Neural progenitor cell (in vitro differentiated cells): ENCODE measurements at regions not wholly inside any gene's neighbourhood (a gene's known extent, or its start where the extent isn't known, plus 50 kb on each side); places are given as distances from the start of the nearest gene placed in this dataset.

Experiments used
- DNase-seq: peaks from one replicate; pipeline ENCODE4 v3.0.0-alpha.2; 2016; ENCODE audit warnings: low spot score
- H2AFZ ChIP-seq: fragments of 200-600 bp; sonication (generic); replicated peaks from 2 replicates; pipeline ENCODE4 v1.6.1; 2016; ENCODE audit warnings: antibody characterized with exemption
- H3F3A ChIP-seq: fragments of 200-600 bp; sonication (generic); 2 replicates; pipeline ENCODE4 v1.6.1; 2016; ENCODE audit warnings: antibody characterized with exemption, low read depth
- H3K27ac ChIP-seq: fragments of 200-600 bp; sonication (generic); 2 replicates; pipeline ENCODE4 v1.5.1; 2016; ENCODE audit warnings: mild to moderate bottlenecking
- H3K27me3 ChIP-seq: fragments of 200-600 bp; sonication (generic); 2 replicates; pipeline ENCODE4 v1.6.1; 2016; ENCODE audit warnings: mild to moderate bottlenecking, moderate library complexity
- H3K36me3 ChIP-seq: fragments of 200-600 bp; sonication (generic); 2 replicates; pipeline ENCODE4 v1.5.1; 2016
- H3K4me1 ChIP-seq: fragments of 200-600 bp; sonication (generic); 2 replicates; pipeline ENCODE4 v1.6.1; 2016; ENCODE audit warnings: mixed run types
- H3K4me2 ChIP-seq: fragments of 200-600 bp; sonication (generic); 2 replicates; pipeline ENCODE4 v1.6.1; 2016
- H3K4me3 ChIP-seq: fragments of 200-600 bp; sonication (generic); 2 replicates; pipeline ENCODE4 v1.5.1; 2016
- H3K79me2 ChIP-seq: fragments of 200-600 bp; sonication (generic); 2 replicates; pipeline ENCODE4 v1.6.1; 2016; ENCODE audit warnings: low read depth
- H3K9ac ChIP-seq: fragments of 200-600 bp; sonication (generic); 2 replicates; pipeline ENCODE4 v1.6.1; 2016
- H3K9me3 ChIP-seq: fragments of 200-600 bp; sonication (generic); 2 replicates; pipeline ENCODE4 v1.5.1; 2016; ENCODE audit warnings: low read depth
- H4K20me1 ChIP-seq: fragments of 200-600 bp; sonication (generic); 2 replicates; pipeline ENCODE4 v1.6.1; 2016; ENCODE audit warnings: low read depth
- H3K27ac Mint-ChIP-seq: 3 replicates; pipeline ENCODE4 v1.8.0; 2021; ENCODE audit warnings: mixed read lengths
- H3K27me3 Mint-ChIP-seq: 2 replicates; pipeline ENCODE4 v1.8.0; 2022; ENCODE audit warnings: low read depth, mild to moderate bottlenecking, inconsistent platforms, moderate library complexity, mixed read lengths; ENCODE audit not compliant: insufficient read depth
- H3K36me3 Mint-ChIP-seq: 3 replicates; pipeline ENCODE4 v1.8.0; 2021; ENCODE audit warnings: mixed read lengths
- H3K4me1 Mint-ChIP-seq: 3 replicates; pipeline ENCODE4 v1.8.0; 2021; ENCODE audit warnings: mixed read lengths
- H3K4me3 Mint-ChIP-seq: 3 replicates; pipeline ENCODE4 v1.8.0; 2021; ENCODE audit warnings: mild to moderate bottlenecking, moderate library complexity, mixed read lengths
- H3K9me3 Mint-ChIP-seq: 3 replicates; pipeline ENCODE4 v1.8.0; 2020; ENCODE audit warnings: mixed read lengths
- EZH2 ChIP-seq: fragments of 200-600 bp; sonication (generic); IDR thresholded peaks from 2 replicates; pipeline ENCODE4 v1.6.1; 2017; ENCODE audit warnings: antibody characterized with exemption, mild to moderate bottlenecking, moderate library complexity
- EZH2phosphoT487 ChIP-seq: fragments of 200-600 bp; sonication (generic); IDR thresholded peaks from 2 replicates; pipeline ENCODE4 v1.6.1; 2017; ENCODE audit warnings: antibody characterized with exemption
- TF ChIP-seq, protein P1 (sequence below): fragments of 200-600 bp; sonication (generic); IDR thresholded peaks from 2 replicates; pipeline ENCODE4 v1.5.1; 2017; ENCODE audit warnings: antibody characterized with exemption, mild to moderate bottlenecking

DNA sequence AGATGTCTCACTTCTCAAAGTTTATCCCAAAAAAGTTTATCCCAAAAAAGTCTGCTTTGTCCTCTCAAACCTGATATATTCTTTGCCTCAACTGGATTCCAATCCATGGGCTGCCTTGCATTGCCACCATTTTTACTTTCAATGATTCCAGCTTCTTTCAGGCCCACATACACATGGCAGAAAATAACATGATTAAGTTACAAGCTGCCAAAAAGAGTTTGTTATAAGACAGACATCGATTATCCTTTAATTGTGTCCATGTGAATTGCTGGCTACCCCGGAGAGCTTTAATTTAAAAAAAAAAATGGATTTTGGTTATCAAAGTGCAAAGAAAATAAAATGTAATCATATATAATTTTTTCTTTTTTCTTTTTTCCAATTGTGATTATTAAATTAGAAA, 819.6 kb upstream of the SORCS1 start:
- no peaks in the 10 kb centered on the region for H3F3A ChIP-seq
- no peak overlapping the region for H3K4me3 Mint-ChIP-seq

DNA sequence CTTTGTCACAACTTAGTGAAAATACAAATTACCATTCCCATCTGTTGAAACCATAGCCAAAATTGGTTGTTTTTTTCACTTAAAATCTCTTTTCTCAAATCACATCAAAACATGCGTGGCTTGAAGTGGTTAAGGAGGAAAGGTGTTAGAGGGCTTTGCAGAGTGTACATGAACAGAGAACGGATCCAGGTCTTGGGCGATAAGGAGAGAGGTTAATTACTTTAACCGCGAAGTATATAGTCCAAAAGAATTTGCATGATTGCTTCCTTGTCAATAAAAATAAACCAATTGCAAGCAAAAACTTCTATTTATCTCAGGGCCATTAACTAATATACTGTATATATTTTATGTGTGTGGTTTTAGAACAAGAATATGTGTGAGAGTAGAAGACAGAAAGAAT, 813.9 kb upstream of the SORCS1 start:
- Histone ChIP-seq H2AFZ (no peak overlapping the region), H3K9ac (no peak overlapping the region), H3F3A (no peaks in the 10 kb centered on the region), H3K27ac (no peak overlapping the region), H3K9me3 (no peaks in the 10 kb centered on the region), H3K27me3 (no peaks in the 10 kb centered on the region), H3K4me1 (no peaks in the 10 kb centered on the region), H3K4me3 (no peak overlapping the region), H3K36me3 (no peaks in the 10 kb centered on the region), H3K79me2 (no peaks in the 10 kb centered on the region), H3K4me2 (no peak overlapping the region), H4K20me1 (no peaks in the 10 kb centered on the region)
- Mint-ChIP-seq H3K36me3 (no peaks in the 10 kb centered on the region), H3K4me3 (no peak overlapping the region), H3K27me3 (peaks cover under 1% of the 10 kb centered on the region), H3K27ac (no peak overlapping the region), H3K9me3 (no peaks in the 10 kb centered on the region), H3K4me1 (no peaks in the 10 kb centered on the region)
- no peak for DNase-seq
- TF ChIP-seq, protein P1, sequence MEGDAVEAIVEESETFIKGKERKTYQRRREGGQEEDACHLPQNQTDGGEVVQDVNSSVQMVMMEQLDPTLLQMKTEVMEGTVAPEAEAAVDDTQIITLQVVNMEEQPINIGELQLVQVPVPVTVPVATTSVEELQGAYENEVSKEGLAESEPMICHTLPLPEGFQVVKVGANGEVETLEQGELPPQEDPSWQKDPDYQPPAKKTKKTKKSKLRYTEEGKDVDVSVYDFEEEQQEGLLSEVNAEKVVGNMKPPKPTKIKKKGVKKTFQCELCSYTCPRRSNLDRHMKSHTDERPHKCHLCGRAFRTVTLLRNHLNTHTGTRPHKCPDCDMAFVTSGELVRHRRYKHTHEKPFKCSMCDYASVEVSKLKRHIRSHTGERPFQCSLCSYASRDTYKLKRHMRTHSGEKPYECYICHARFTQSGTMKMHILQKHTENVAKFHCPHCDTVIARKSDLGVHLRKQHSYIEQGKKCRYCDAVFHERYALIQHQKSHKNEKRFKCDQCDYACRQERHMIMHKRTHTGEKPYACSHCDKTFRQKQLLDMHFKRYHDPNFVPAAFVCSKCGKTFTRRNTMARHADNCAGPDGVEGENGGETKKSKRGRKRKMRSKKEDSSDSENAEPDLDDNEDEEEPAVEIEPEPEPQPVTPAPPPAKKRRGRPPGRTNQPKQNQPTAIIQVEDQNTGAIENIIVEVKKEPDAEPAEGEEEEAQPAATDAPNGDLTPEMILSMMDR: no peak
- TF ChIP-seq EZH2phosphoT487: no peak
- no peak for TF ChIP-seq EZH2

More for the DNA sequence above, 819.6 kb upstream of the SORCS1 start:
- Mint-ChIP-seq H3K9me3 (no peaks in the 10 kb centered on the region), H3K27me3 (no peaks in the 10 kb centered on the region), H3K27ac (no peak overlapping the region), H3K4me1 (no peaks in the 10 kb centered on the region), H3K36me3 (no peaks in the 10 kb centered on the region)
- TF ChIP-seq, protein P1: no peak
- TF ChIP-seq EZH2 (no peak), EZH2phosphoT487 (no peak)
- no peaks in the 10 kb centered on the region for H3K9me3 ChIP-seq
- H3K4me2 ChIP-seq: no peak overlapping the region
- H3K27me3 ChIP-seq: no peaks in the 10 kb centered on the region
- H3K4me1 ChIP-seq: no peaks in the 10 kb centered on the region
- H3K36me3 ChIP-seq: no peaks in the 10 kb centered on the region
- no peaks in the 10 kb centered on the region for H3K79me2 ChIP-seq
- no peak overlapping the region for H3K4me3 ChIP-seq
- H3K27ac ChIP-seq: no peak overlapping the region
- no peak overlapping the region for H2AFZ ChIP-seq
- DNase-seq: no peak
- H4K20me1 ChIP-seq: no peaks in the 10 kb centered on the region
- H3K9ac ChIP-seq: no peak overlapping the region

DNA sequence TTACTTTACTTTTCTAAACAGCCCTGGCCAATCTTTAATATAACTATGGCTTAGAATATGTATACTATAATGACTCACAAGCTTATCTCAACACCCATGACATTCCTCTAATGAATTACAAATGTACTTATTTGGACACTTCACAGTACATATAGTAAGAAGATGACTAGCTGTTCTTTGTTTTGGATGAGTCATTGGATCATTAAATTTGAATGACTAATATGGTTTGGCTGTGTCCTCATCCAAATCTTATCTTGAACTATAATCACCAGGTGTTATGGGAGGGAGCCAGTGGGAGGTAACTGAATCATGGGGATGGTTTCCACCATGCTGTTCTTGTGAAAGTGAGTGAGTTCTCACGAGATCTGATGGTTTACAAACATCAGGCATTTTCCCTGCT, 807.5 kb upstream of the SORCS1 start:
- no peaks in the 10 kb centered on the region for H3K4me1 ChIP-seq
- no peak overlapping the region for H3K27ac ChIP-seq
- H3K27me3 Mint-ChIP-seq: peaks cover 2% of the 10 kb centered on the region
- no peak overlapping the region for H3K27ac Mint-ChIP-seq
- DNase-seq: no peak
- no peaks in the 10 kb centered on the region for H3K36me3 ChIP-seq
- H3K79me2 ChIP-seq: no peaks in the 10 kb centered on the region
- no peak overlapping the region for H2AFZ ChIP-seq
- H3K9me3 ChIP-seq: no peaks in the 10 kb centered on the region
- TF ChIP-seq, protein P1: no peak
- TF ChIP-seq EZH2 (no peak), EZH2phosphoT487 (no peak)
- no peaks in the 10 kb centered on the region for H4K20me1 ChIP-seq
- no peaks in the 10 kb centered on the region for H3K9me3 Mint-ChIP-seq
- H3K4me3 ChIP-seq: no peak overlapping the region
- H3F3A ChIP-seq: no peaks in the 10 kb centered on the region
- H3K4me3 Mint-ChIP-seq: no peak overlapping the region
- no peaks in the 10 kb centered on the region for H3K4me1 Mint-ChIP-seq
- H3K4me2 ChIP-seq: no peak overlapping the region
- H3K9ac ChIP-seq: no peak overlapping the region
- no peaks in the 10 kb centered on the region for H3K27me3 ChIP-seq
- H3K36me3 Mint-ChIP-seq: no peaks in the 10 kb centered on the region

DNA sequence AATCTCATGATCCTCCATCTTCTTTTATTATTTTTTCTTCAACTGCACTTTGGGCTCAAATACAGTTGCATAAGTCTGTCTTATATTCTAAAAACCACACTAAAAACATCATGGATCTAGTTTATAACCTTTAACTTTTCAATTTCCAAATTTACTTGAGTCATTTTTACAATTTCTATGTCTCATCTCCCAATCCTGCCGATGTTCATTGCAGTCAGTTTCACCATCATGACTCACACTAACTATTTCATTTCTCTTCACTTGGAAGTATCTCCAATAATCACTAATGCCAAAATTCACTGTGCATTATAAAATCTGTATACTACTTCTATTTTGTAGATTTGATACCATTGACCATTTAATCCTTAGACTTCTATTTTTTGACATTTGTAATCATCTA, 806.9 kb upstream of the SORCS1 start:
- Mint-ChIP-seq H3K4me1 (no peaks in the 10 kb centered on the region), H3K27ac (no peak overlapping the region), H3K9me3 (no peaks in the 10 kb centered on the region), H3K27me3 (peaks cover 2% of the 10 kb centered on the region), H3K36me3 (no peaks in the 10 kb centered on the region), H3K4me3 (no peak overlapping the region)
- Histone ChIP-seq H3K27me3 (no peaks in the 10 kb centered on the region), H3K79me2 (no peaks in the 10 kb centered on the region), H3K27ac (no peak overlapping the region), H2AFZ (no peak overlapping the region), H3F3A (no peaks in the 10 kb centered on the region), H3K4me3 (no peak overlapping the region), H3K9ac (no peak overlapping the region), H3K4me2 (no peak overlapping the region), H4K20me1 (no peaks in the 10 kb centered on the region), H3K4me1 (no peaks in the 10 kb centered on the region), H3K36me3 (no peaks in the 10 kb centered on the region), H3K9me3 (no peaks in the 10 kb centered on the region)
- no peak for TF ChIP-seq EZH2phosphoT487
- TF ChIP-seq, protein P1: no peak
- no peak for DNase-seq
